ENCODE measurements at regions not wholly inside any gene's neighbourhood (a gene's known extent, or its start where the extent isn't known, plus 50 kb on each side); places are given as distances from the start of the nearest gene placed in this dataset.

GRCh38 chr10:105383978-105384377 is 742.9 kb downstream of the SORCS3 start:
- Histone ChIP-seq H3K4me1 (ENCODE audit: low read length) (no peaks in the 10 kb centered on the region), H3K9me2 (replicated peaks; ENCODE audit: insufficient read depth, low read length) (no peaks in the 10 kb centered on the region), H4K20me1 (ENCODE audit: insufficient read depth, low read length) (no peaks in the 10 kb centered on the region), H2AFZ (ENCODE audit: low read length) (no peak overlapping the region), H3K9me3 (replicated peaks; ENCODE audit: insufficient read depth, low read length) (no peaks in the 10 kb centered on the region), H3K4me3 (ENCODE audit: low read length) (no peak overlapping the region), H3K9ac (ENCODE audit: low read length) (no peak overlapping the region), H3F3A (ENCODE audit: insufficient read depth, low read length) (no peaks in the 10 kb centered on the region), H3K36me3 (replicated peaks; ENCODE audit: insufficient read depth, low read length) (no peaks in the 10 kb centered on the region), H3K4me2 (ENCODE audit: low read depth, low read length) (no peak overlapping the region), H3K27ac (ENCODE audit: low read length) (no peak overlapping the region), H3K79me2 (ENCODE audit: low read length) (no peaks in the 10 kb centered on the region), H3K27me3 (replicated peaks; ENCODE audit: insufficient read depth, low read length) (no peaks in the 10 kb centered on the region)
- no peak for DNase-seq
- TF ChIP-seq CTCF (IDR thresholded peaks at IDR 0.05; ENCODE audit: low read length) (no peak), EZH2 (optimal IDR thresholded peaks at IDR 0.05; ENCODE audit: low read depth, low read length) (no peak), EZH2phosphoT487 (IDR thresholded peaks at IDR 0.05; ENCODE audit: low read length) (no peak)

DNA sequence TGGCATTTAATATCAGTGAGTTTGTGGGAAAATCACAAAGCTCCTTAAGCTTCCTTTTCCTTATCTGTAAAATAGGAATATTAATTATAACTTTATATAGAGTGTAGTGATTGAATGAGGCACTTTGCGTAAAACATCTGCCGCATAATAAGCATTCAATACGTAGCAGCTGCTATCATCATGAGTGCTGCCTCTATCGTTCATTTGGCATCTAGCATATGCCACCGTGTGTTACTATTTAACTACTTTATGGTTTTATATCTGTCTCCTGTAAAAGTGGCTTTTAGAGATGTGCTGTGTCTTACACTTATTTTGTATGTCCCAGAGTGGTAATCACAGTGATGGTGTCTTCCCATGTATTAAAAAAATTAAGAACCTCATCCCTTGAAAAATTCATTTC is 729.6 kb downstream of the SORCS3 start:
- Histone ChIP-seq H3K9ac (ENCODE audit: low read length) (no peak overlapping the region), H3K9me3 (replicated peaks; ENCODE audit: insufficient read depth, low read length) (no peaks in the 10 kb centered on the region), H3K79me2 (ENCODE audit: low read length) (no peaks in the 10 kb centered on the region), H3K4me1 (ENCODE audit: low read length) (no peaks in the 10 kb centered on the region), H3K27ac (ENCODE audit: low read length) (no peak overlapping the region), H3K4me2 (ENCODE audit: low read depth, low read length) (no peak overlapping the region), H3K36me3 (replicated peaks; ENCODE audit: insufficient read depth, low read length) (no peaks in the 10 kb centered on the region), H4K20me1 (ENCODE audit: insufficient read depth, low read length) (no peaks in the 10 kb centered on the region), H3K9me2 (replicated peaks; ENCODE audit: insufficient read depth, low read length) (no peaks in the 10 kb centered on the region), H2AFZ (ENCODE audit: low read length) (no peak overlapping the region), H3F3A (ENCODE audit: insufficient read depth, low read length) (no peaks in the 10 kb centered on the region), H3K27me3 (replicated peaks; ENCODE audit: insufficient read depth, low read length) (no peaks in the 10 kb centered on the region), H3K4me3 (ENCODE audit: low read length) (no peak overlapping the region)
- TF ChIP-seq CTCF (IDR thresholded peaks at IDR 0.05; ENCODE audit: low read length) (no peak), EZH2 (optimal IDR thresholded peaks at IDR 0.05; ENCODE audit: low read depth, low read length) (no peak), EZH2phosphoT487 (IDR thresholded peaks at IDR 0.05; ENCODE audit: low read length) (no peak)
- no peak for DNase-seq

DNA sequence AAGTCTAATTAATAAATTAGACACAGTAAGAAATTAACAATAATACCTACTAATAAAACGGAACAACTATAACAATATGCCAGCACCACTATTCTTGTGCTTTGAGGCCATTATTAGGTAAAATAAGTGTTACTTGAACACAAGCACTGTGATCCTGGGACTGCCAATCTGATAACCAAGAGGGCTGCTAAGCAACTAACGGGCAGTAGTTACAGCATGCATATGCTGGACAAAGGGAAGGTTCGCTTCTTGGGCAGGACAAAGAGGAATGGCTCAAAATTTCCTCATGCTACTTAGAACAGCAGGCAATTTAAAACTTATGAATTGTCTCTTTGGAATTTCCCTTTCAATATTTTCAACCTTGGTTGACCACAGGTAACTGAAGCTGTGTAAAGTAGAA is 718.6 kb downstream of the SORCS3 start:
- no peak for DNase-seq
- H3K4me1 ChIP-seq (ENCODE audit: low read length), result no peaks in the 10 kb centered on the region
- H3K27me3 ChIP-seq (replicated peaks; ENCODE audit: insufficient read depth, low read length), result no peaks in the 10 kb centered on the region
- no peaks in the 10 kb centered on the region for H3K36me3 ChIP-seq (replicated peaks; ENCODE audit: insufficient read depth, low read length)
- no peak overlapping the region for H3K27ac ChIP-seq (ENCODE audit: low read length)
- H3K79me2 ChIP-seq (ENCODE audit: low read length), result no peaks in the 10 kb centered on the region
- no peaks in the 10 kb centered on the region for H3F3A ChIP-seq (ENCODE audit: insufficient read depth, low read length)
- no peak for TF ChIP-seq EZH2phosphoT487 (IDR thresholded peaks at IDR 0.05; ENCODE audit: low read length)
- TF ChIP-seq CTCF (IDR thresholded peaks at IDR 0.05; ENCODE audit: low read length), result no peak
- TF ChIP-seq EZH2 (optimal IDR thresholded peaks at IDR 0.05; ENCODE audit: low read depth, low read length), result no peak
- no peak overlapping the region for H3K4me2 ChIP-seq (ENCODE audit: low read depth, low read length)
- no peaks in the 10 kb centered on the region for H3K9me2 ChIP-seq (replicated peaks; ENCODE audit: insufficient read depth, low read length)
- no peak overlapping the region for H2AFZ ChIP-seq (ENCODE audit: low read length)
- no peaks in the 10 kb centered on the region for H3K9me3 ChIP-seq (replicated peaks; ENCODE audit: insufficient read depth, low read length)
- no peaks in the 10 kb centered on the region for H4K20me1 ChIP-seq (ENCODE audit: insufficient read depth, low read length)
- no peak overlapping the region for H3K9ac ChIP-seq (ENCODE audit: low read length)
- H3K4me3 ChIP-seq (ENCODE audit: low read length), result no peak overlapping the region

All from MM.1S (cell line).